ENCODE measurements at regions not wholly inside any gene's neighbourhood (a gene's known extent, or its start where the extent isn't known, plus 50 kb on each side); places are given as distances from the start of the nearest gene placed in this dataset.

DNA sequence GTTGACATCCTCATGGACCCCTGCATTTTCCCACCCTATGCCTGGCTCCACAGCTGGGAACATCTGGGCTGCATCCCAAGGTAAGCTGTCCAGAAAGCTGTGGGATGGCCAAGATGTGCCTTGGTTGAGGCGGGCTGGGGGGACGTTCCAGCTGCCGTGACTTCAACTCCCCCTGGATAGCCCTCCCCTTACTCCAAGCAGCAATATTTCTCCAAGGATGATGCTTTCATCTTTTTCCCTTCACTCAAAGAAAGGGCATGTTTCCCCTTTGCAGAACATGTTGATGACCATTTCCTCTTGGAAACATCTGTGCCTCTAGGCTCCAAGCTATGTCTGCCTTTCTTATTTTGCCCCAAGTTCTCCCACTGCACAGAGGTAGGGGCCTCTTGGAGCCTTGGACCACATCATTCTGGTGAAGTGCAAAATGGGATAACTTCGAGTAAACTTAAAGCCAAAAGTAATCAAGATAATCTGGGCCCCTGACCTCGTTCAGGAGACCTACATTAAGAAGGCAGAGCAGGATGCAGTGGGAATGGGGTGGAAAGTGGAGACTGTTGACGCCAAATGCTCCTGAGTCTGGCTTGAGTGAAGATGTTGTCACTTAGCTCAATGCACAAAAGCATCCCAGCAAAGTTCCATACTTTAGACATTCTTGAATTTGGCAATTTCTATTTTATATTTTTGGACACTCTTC, 175.2 kb downstream of the GAS1 start:
- no peak for TF ChIP-seq GATA3 (IDR thresholded peaks at IDR 0.05; ENCODE audit: low read depth, low read length)

DNA sequence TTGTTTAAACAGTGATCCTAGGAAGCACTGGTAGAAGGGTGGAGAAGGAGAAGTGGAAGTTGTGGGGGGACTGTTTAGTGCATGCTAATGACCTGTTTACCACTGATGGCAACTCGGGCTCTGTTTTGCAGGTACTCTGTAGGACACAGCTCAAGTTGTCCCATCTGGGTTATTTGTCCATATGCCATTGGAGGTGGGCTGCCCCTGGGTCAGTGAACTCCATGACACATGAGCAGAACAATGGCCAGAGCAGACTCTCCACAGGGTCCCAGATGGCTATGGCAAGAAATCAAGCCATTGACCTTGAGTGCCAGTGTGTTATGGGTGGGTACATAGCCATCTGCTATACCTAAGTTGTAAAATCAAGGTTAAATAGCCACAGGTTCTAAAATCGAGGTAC, 175.9 kb downstream of the GAS1 start:
- TF ChIP-seq GATA3 (IDR thresholded peaks at IDR 0.05; ENCODE audit: low read depth, low read length) (no peak), GATA2 (IDR thresholded peaks at IDR 0.05; ENCODE audit: low read depth, low read length) (no peak)

DNA sequence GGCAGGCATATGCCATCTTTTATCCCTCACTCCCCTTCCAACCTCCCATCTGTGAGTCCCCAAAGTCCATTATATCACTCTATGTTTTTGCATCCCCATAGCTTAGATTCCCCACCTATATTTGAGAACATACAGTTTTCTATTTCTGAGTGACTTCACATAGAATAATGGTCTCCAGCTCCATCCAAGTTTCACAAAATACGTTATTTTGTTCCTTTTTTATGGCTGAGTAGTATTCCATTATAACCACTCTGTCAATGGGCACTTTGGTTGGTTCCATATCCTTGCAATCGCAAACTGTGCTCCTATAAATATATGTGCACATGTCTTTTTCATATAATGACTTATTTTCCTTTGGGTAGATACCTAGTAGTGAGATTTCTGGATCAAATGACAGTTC, 178.6 kb downstream of the GAS1 start:
- no peak for TF ChIP-seq GATA3 (IDR thresholded peaks at IDR 0.05; ENCODE audit: low read depth, low read length)

DNA sequence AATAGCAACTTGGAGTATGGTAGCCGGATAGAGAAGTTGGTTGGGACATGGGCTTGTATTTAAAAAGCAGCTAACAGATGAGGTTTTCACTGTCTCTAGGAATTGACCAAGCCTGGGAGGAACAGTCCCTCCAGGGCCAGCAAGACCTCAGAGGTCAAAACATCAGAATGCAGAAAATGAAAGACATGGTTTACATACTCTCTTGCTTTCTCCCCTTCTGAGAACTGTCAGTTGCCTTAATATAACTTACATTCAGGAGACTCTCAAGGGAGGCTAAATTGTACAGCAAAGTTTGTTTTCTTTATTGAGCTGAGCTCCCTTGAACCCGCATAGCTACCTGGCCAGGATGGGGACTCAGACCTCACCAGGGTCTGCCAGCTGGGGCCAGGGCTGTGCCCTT, 179.3 kb downstream of the GAS1 start:
- TF ChIP-seq GATA2 (IDR thresholded peaks at IDR 0.05; ENCODE audit: low read depth, low read length): no peak
- no peak for TF ChIP-seq GATA3 (IDR thresholded peaks at IDR 0.05; ENCODE audit: low read depth, low read length)

DNA sequence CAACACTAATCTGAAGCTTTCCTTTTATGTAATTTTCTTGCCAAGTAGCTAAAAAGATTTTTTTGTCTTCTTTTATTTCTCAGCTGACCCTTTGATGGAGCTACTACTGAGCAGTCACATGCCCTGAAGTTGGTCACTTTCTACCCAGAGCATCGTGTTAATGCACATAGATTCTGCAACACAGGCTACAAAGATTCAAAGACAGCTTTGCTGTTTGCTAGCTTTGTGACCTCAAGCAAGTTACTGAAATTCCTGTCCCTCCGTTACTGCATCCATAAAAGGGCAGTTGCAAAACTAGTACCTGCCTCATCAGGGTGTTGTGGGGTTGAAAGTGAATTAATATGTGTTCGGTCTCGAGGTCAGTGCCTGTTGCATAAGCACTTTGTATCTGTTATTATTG, 179.9 kb downstream of the GAS1 start:
- TF ChIP-seq GATA3 (IDR thresholded peaks at IDR 0.05; ENCODE audit: low read depth, low read length): no peak
- no peak for TF ChIP-seq GATA2 (IDR thresholded peaks at IDR 0.05; ENCODE audit: low read depth, low read length)

DNA sequence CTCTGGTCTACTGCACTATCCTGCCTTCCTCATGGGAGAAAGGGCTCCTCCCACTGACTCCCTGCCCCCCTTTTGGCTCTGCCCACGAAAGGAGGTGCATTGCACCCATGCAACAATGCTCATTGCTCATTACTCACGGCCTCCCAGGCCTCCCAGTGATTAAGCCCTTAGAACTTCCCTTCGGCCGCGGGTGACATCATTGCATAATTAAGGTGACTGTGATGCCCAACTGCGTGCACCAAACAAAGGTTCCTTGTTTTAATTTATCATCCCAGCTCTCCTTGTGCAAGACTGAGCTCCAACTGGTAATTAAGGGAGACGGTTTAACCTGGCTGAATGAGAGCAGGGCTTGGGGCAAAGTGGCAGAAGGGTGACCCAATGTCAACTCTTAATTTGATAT, 180.4 kb downstream of the GAS1 start:
- no peak for TF ChIP-seq GATA3 (IDR thresholded peaks at IDR 0.05; ENCODE audit: low read depth, low read length)
- no peak for TF ChIP-seq GATA2 (IDR thresholded peaks at IDR 0.05; ENCODE audit: low read depth, low read length)

DNA sequence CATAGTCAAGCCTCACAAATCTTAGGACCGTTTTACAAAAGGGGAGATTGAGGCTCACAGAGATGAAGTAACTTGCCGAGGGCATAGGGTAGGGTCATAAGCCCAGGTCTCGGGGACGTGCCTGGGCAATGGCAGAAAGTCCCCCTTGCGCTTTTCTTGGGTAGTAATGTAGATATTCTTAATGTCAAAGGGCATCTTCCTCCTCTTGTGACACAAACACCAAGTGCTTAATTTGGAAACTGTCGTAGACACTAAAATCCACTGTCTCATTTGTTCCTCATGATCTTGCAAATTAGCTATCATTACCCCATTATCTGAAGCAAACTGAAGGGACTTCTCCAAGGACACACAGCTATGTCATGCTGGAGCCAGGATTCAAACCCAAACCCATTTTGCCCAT, 180.8 kb downstream of the GAS1 start:
- TF ChIP-seq GATA2 (IDR thresholded peaks at IDR 0.05; ENCODE audit: low read depth, low read length) (no peak), GATA3 (IDR thresholded peaks at IDR 0.05; ENCODE audit: low read depth, low read length) (no peak)

DNA sequence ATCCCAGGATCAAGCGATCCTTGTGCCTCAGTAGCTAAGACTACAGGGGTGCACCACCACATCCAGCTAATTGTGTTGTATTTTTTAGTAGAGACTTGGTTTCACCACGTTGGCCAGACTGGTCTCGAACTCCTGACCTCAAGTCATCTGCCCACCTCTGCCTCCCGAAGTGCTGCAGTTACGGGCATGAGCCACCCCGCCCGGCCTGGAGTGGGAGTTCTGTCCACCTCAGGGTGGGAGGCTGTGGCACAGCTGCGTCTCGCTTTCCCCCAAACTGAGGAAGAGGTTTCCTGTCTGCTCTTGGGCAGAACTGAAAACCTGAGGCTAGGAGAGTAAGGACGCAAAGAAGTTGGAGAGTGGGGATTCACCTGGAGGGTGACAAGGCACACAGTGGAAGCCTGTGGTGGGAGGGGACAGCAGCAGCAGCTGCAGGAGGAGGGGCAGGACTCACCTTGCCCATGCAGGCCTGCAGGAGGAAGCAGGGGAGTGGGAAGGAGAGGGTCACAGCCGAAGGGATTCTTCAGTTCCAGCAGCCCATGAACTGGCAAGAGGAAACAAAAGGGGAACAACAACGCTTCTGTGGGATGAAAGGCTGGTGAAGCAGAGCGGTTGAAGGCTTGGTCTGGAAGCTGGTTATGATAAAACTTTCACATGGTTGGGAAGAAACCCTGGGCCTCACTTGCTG, 181.4 kb downstream of the GAS1 start:
- TF ChIP-seq GATA3 (IDR thresholded peaks at IDR 0.05; ENCODE audit: low read depth, low read length) (no peak), GATA2 (IDR thresholded peaks at IDR 0.05; ENCODE audit: low read depth, low read length) (no peak)

DNA sequence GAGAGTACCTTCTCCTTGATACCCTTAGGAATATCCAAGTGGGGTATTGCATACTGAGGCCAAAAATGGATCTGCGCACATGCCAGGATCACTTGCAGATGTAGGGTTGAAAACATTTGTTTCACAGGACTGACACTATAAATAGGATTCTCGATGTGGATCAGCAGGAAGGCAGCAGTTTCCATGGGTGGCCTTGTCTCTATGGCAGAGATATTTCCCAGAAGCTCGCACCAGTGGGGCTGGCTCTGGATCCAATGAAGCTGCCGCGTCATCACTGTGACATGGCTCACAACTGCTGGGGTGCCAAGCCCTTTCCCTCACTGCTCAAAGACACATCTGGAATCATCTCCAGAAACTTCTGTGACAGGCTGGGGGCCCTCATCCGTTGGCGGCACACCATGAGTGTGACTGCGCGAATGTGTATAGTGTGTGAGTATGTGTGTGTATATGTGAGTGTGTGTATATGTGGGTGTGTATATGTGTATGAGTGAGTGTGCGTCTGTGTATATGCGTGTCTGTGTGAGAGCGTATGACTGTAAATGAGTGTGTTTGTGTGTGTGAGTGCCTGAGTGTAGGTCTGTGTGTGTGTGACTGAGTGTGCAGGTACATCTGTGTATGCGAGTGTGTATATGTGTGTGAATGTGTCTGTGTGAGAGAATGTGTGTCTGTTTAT, 182.5 kb downstream of the GAS1 start:
- TF ChIP-seq GATA2 (IDR thresholded peaks at IDR 0.05; ENCODE audit: low read depth, low read length) (no peak), GATA3 (IDR thresholded peaks at IDR 0.05; ENCODE audit: low read depth, low read length) (no peak)

DNA sequence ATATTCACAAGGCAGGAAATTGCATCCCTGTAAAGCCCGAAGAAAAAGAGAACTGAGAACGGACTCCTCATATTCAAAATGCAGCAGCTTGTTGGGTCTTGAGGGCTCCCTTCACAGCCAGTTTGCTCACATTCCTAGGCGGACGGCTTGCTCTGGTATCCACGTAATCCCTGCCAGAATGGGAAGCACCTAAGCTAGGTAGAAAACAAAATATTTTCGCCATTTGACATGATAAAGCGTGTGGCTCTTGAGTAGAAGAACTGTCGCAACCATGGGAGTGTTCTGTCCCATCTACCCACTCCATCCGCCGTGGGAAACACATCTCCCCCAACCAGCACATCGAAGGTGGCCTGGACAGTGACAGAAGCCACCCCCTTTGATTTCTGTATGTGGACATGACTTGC, 183.1 kb downstream of the GAS1 start:
- TF ChIP-seq GATA2 (IDR thresholded peaks at IDR 0.05; ENCODE audit: low read depth, low read length): no peak
- TF ChIP-seq GATA3 (IDR thresholded peaks at IDR 0.05; ENCODE audit: low read depth, low read length): no peak

DNA sequence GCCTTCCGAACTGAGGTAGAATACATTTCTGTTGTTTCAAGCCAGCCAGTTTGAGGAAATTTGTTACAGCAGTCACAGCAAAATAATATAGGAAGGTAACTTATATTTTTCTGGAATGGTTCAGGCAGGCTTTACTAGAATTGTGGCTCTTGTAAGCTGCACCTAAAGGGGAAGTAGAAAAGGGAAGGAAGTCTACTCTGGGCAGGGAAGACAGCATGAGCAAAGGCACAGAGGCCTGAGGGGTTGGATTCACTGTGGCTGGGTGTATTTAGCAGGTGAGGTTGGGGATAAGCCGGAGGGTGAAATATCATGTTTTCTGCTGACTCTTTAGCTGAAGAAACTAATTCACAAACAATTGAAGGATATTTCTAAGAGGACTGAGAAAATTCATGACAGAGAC, 183.5 kb downstream of the GAS1 start:
- TF ChIP-seq GATA2 (IDR thresholded peaks at IDR 0.05; ENCODE audit: low read depth, low read length): no peak
- no peak for TF ChIP-seq GATA3 (IDR thresholded peaks at IDR 0.05; ENCODE audit: low read depth, low read length)

DNA sequence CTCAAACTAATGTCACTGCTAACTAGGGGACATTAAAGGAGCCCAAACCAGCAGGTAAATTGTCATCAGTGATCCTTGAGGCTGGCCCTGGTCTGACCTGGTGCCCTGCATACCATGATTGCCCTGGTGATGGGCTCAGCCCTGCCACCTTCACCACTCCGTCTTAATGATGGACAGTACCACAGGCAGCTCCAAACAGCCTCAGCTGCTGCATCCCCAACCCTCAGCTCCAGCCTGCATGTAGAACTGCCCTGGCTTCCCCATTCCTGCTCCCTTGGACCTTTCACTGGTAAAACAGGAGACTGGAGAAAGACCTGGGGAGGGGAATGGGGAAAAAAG, 190.0 kb downstream of the GAS1 start:
- TF ChIP-seq GATA2 (IDR thresholded peaks at IDR 0.05; ENCODE audit: low read depth, low read length) (no peak), GATA3 (IDR thresholded peaks at IDR 0.05; ENCODE audit: low read depth, low read length) (no peak)

DNA sequence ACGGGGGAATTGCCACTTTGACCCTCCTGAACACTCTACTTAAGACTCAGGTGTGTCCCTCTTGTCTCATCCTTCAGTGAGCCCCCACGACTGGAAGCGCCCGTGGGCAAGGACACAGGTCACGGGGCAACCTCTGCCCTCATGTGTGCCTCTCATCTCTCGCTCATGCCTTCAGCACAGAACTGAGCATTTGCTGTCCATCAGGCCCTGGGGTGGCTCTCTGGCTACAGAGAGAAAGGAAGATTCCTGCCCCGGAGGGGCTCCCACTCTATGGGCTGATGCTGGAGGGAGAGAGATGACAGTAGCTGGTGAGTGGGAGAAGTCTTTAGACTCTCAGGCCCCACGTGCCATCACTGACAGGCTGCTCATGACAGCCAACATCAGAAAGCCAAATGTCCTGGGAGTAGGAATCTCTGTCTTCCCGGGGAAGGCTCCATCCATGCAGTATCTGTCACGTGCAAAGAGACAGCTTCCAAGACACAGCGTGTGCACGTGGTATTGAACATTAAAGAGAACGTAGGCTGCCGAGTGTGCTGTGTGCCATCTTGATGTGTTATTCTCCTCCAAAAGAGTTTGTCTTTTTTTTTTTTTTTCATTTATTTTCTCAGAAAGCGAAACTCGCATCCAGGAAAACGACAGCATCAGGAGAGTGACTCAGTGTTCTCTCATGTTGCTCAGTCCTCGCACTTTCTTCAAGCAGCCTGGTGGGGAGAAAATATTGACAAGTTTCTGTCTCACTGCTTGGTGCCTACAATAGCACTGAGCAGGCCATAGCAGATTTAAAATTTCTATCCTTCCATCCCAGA, 190.5 kb downstream of the GAS1 start:
- TF ChIP-seq GATA3 (IDR thresholded peaks at IDR 0.05; ENCODE audit: low read depth, low read length) (no peak), GATA2 (IDR thresholded peaks at IDR 0.05; ENCODE audit: low read depth, low read length) (no peak)

DNA sequence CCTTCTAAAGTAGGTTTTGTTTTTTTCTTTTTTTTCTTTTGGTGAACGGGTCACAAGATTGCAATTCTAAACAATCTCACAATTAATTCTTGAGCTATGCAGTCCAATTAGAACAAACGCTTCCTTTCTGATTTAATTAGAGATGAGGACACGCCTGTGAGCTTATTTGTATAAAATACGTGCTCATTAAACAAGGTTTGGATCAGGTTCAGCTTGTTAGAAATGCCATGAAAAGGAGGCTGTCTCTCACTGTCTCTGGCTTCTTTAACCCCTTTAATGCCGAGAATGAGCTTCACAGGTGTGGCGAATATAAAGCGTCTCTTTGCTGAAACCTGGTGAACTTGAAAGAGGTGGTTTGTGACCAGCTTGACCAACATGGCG, 191.8 kb downstream of the GAS1 start:
- no peak for TF ChIP-seq GATA2 (IDR thresholded peaks at IDR 0.05; ENCODE audit: low read depth, low read length)
- TF ChIP-seq GATA3 (IDR thresholded peaks at IDR 0.05; ENCODE audit: low read depth, low read length): no peak
